Thoracic aorta (tissue), 2 donors: ENCODE measurements at regions not wholly inside any gene's neighbourhood (a gene's known extent, or its start where the extent isn't known, plus 50 kb on each side); places are given as distances from the start of the nearest gene placed in this dataset.

Experiments used
- ATAC-seq: fragments of 150-250 bp; one replicate; pipeline ENCODE4 v1.8.0; 2017; ENCODE audit warnings: low read depth; ENCODE audit not compliant: insufficient number of reproducible peaks, low FRiP score
- DNase-seq: peaks from one replicate; pipeline ENCODE4 v3.0.0-alpha.2; 2020; ENCODE audit warnings: low spot score
- H3K27ac ChIP-seq, 2 donors: fragments of 200-600 bp; sonication (generic); 1 replicate in 1 of 2; 2 replicates in 1 of 2; pipeline ENCODE4 v1.5.1; 2016; ENCODE audit warnings: mild to moderate bottlenecking in 2 of 2, moderate library complexity in 2 of 2
- H3K27me3 ChIP-seq: fragments of 200-600 bp; sonication (generic); replicated peaks from 2 replicates; pipeline ENCODE4 v1.6.0; 2016; ENCODE audit warnings: mild to moderate bottlenecking; ENCODE audit not compliant: insufficient read depth
- H3K36me3 ChIP-seq: fragments of 200-600 bp; sonication (generic); one replicate; pipeline ENCODE4 v1.5.1; 2016
- H3K4me1 ChIP-seq, 2 donors: fragments of 200-600 bp; sonication (generic); 1 replicate in 1 of 2; 2 replicates in 1 of 2; pipeline versions ENCODE4 v1.5.1 to v1.6.0; 2016; ENCODE audit warnings: low read depth in 2 of 2, mild to moderate bottlenecking in 1 of 2; ENCODE audit not compliant: control insufficient read depth in 1 of 2
- H3K4me3 ChIP-seq: fragments of 200-600 bp; sonication (generic); 2 replicates; pipeline ENCODE4 v1.5.1; 2016; ENCODE audit warnings: mild to moderate bottlenecking
- H3K9me3 ChIP-seq: fragments of 200-600 bp; sonication (generic); 2 replicates; pipeline ENCODE4 v1.5.1; 2016
- CTCF ChIP-seq: fragments of 200-600 bp; sonication (generic); IDR thresholded peaks from one replicate; pipeline ENCODE4 v1.5.1; 2019; ENCODE audit warnings: antibody characterized with exemption

GRCh38 chr6:80976336-80976735 is 776.1 kb downstream of the TENT5A start:
- DNase-seq (no peak), ATAC-seq (no peak)
- Histone ChIP-seq H3K27ac (no peak overlapping the region), H3K4me1 (no peaks in the 10 kb centered on the region), H3K36me3 (no peaks in the 10 kb centered on the region), H3K9me3 (no peaks in the 10 kb centered on the region), H3K4me3 (no peak overlapping the region), H3K27me3 (no peaks in the 10 kb centered on the region)
- no peak for TF ChIP-seq CTCF

- no peak overlapping the region for H3K27ac ChIP-seq
- no peak for DNase-seq
- no peaks in the 10 kb centered on the region for H3K4me1 ChIP-seq
- H3K4me3 ChIP-seq, result no peak overlapping the region
- no peaks in the 10 kb centered on the region for H3K27me3 ChIP-seq
- no peaks in the 10 kb centered on the region for H3K36me3 ChIP-seq
- ATAC-seq, result no peak
- no peak for TF ChIP-seq CTCF
- no peaks in the 10 kb centered on the region for H3K9me3 ChIP-seq
Observed at GRCh38 chr6:80974579-80974978, 777.9 kb downstream of the TENT5A start.

GRCh38 chr6:80969439-80969838 is 783.0 kb downstream of the TENT5A start:
- no peaks in the 10 kb centered on the region for H3K9me3 ChIP-seq
- no peaks in the 10 kb centered on the region for H3K36me3 ChIP-seq
- no peak overlapping the region for H3K27ac ChIP-seq
- ATAC-seq (no peak), DNase-seq (no peak)
- no peaks in the 10 kb centered on the region for H3K4me1 ChIP-seq
- no peak for TF ChIP-seq CTCF
- H3K4me3 ChIP-seq, result no peak overlapping the region
- no peaks in the 10 kb centered on the region for H3K27me3 ChIP-seq

- no peaks in the 10 kb centered on the region for H3K27me3 ChIP-seq
- H3K36me3 ChIP-seq, result no peaks in the 10 kb centered on the region
- H3K4me3 ChIP-seq, result no peak overlapping the region
- H3K4me1 ChIP-seq, result peaks cover under 1 to 11% of the 10 kb centered on the region in 2 donors
- no peak overlapping the region for H3K27ac ChIP-seq
- TF ChIP-seq CTCF, result no peak
- no peaks in the 10 kb centered on the region for H3K9me3 ChIP-seq
- ATAC-seq, result no peak
- DNase-seq, result no peak
Observed at GRCh38 chr6:80967609-80968008, 784.9 kb downstream of the TENT5A start.

GRCh38 chr6:80962382-80962781 is 790.1 kb downstream of the TENT5A start:
- Histone ChIP-seq H3K9me3 (no peaks in the 10 kb centered on the region), H3K27ac (no peak overlapping the region), H3K27me3 (no peaks in the 10 kb centered on the region), H3K4me3 (no peak overlapping the region), H3K4me1 (peaks cover 8 to 31% of the 10 kb centered on the region in 2 donors), H3K36me3 (no peaks in the 10 kb centered on the region)
- TF ChIP-seq CTCF, result no peak
- DNase-seq, result no peak
- no peak for ATAC-seq
